ENCODE measurements at regions not wholly inside any gene's neighbourhood (a gene's known extent, or its start where the extent isn't known, plus 50 kb on each side); places are given as distances from the start of the nearest gene placed in this dataset.
"Not testable (repeated sequence)": the region's sequence is repeated elsewhere in the genome, so short reads cannot be mapped to it uniquely, and the experiment has no call there.

GRCh38 chr13:112161521-112162301 is 94.8 kb downstream of the SOX1 start:
- Histone ChIP-seq H3K79me2 (ENCODE audit: control insufficient read depth, insufficient read depth, low read length) (no peaks in the 10 kb centered on the region), H3K27me3 (ENCODE audit: control insufficient read depth in 2 of 2, insufficient read depth in 2 of 2, low read length in 2 of 2) (no peaks in the 10 kb centered on the region), H3K27ac (ENCODE audit: insufficient read depth, low read depth, low read length) (no peak overlapping the region), H3K4me2 (ENCODE audit: insufficient read depth, low read length) (no peak overlapping the region), H3K9me3 (replicated peaks; ENCODE audit: control insufficient read depth, insufficient read depth, low read length) (peaks cover 6% of the 10 kb centered on the region), H4K20me1 (replicated peaks; ENCODE audit: control insufficient read depth, extremely low read depth, insufficient read depth, low read length) (no peaks in the 10 kb centered on the region), H3K4me3 (replicated peaks in 1 of 3; ENCODE audit: insufficient read depth in 1 of 3, low read depth in 1 of 3, low read length in 3 of 3) (no peak overlapping the region), H2AFZ (ENCODE audit: low read depth, low read length) (no peak overlapping the region), H3K9me1 (replicated peaks; ENCODE audit: control insufficient read depth, extremely low read depth, insufficient read depth, low read length) (no peaks in the 10 kb centered on the region), H3K36me3 (ENCODE audit: control insufficient read depth in 2 of 2, extremely low read depth in 1 of 2, insufficient read depth in 2 of 2, low read length in 2 of 2) (no peaks in the 10 kb centered on the region), H3K4me1 (ENCODE audit: control insufficient read depth, extremely low read depth, insufficient read depth, low read length) (no peaks in the 10 kb centered on the region), H3K9ac (replicated peaks; ENCODE audit: extremely low read depth, insufficient read depth, low read length) (no peak overlapping the region)
- no peak for DNase-seq (ENCODE audit: low read depth, low spot score)
- CTCF ChIA-PET = no interaction called here
- no peak for TF ChIP-seq CTCF (IDR thresholded peaks at IDR 0.05; ENCODE audit: extremely low read depth in 1 of 2, insufficient read depth in 1 of 2, low read depth in 1 of 2, low read length in 2 of 2)
- no peak for TF ChIP-seq FOS (IDR thresholded peaks at IDR 0.05; ENCODE audit: borderline replicate concordance, insufficient read depth, low read length)
- no peak for TF ChIP-seq MAX (IDR thresholded peaks at IDR 0.05; ENCODE audit: insufficient read depth, insufficient read length)
- TF ChIP-seq MYC (IDR thresholded peaks at IDR 0.05; ENCODE audit: low read depth, low read length) = no peak
- no peak for TF ChIP-seq POLR2AphosphoS5 (IDR thresholded peaks at IDR 0.05; ENCODE audit: insufficient read depth, low read depth, low read length)
- no peak for TF ChIP-seq EZH2 (IDR thresholded peaks at IDR 0.05; ENCODE audit: borderline replicate concordance, low read depth, low read length, severe bottlenecking)
- no peak for TF ChIP-seq JUN (IDR thresholded peaks at IDR 0.05; ENCODE audit: borderline replicate concordance, insufficient read depth, insufficient read length, low read depth)
- TF ChIP-seq GATA2 (IDR thresholded peaks at IDR 0.05; ENCODE audit: insufficient read depth, insufficient read length, low read depth, low read length) = no peak
- TF ChIP-seq POLR2A (IDR thresholded peaks at IDR 0.05; ENCODE audit: low read depth, low read length) = no peak
- dilution Hi-C loops (cut with MboI; ENCODE audit: extremely low pct_ligation_motif_present, low sequenced_read_pairs) (no loop called here), intact Hi-C loops (cut with micrococcal nuclease) (no loop called here)
- FAIRE-seq = no peak
- POLR2A ChIA-PET = no interaction called here
- BruUV-seq (replicated peaks) = no TSS peak

GRCh38 chr13:112163691-112164660 is 97.0 kb downstream of the SOX1 start:
- H3K79me2 ChIP-seq (ENCODE audit: control insufficient read depth, insufficient read depth, low read length); DNase-seq (ENCODE audit: low read depth, low spot score); H3K27me3 ChIP-seq (ENCODE audit: control insufficient read depth in 2 of 2, insufficient read depth in 2 of 2, low read length in 2 of 2); H3K9me1 ChIP-seq (replicated peaks; ENCODE audit: control insufficient read depth, extremely low read depth, insufficient read depth, low read length); H3K36me3 ChIP-seq (ENCODE audit: control insufficient read depth in 2 of 2, extremely low read depth in 1 of 2, insufficient read depth in 2 of 2, low read length in 2 of 2); intact Hi-C loops (cut with micrococcal nuclease); H4K20me1 ChIP-seq (replicated peaks; ENCODE audit: control insufficient read depth, extremely low read depth, insufficient read depth, low read length); H3K27ac ChIP-seq (ENCODE audit: insufficient read depth, low read depth, low read length); H2AFZ ChIP-seq (ENCODE audit: low read depth, low read length); CTCF ChIA-PET; H3K9me3 ChIP-seq (replicated peaks; ENCODE audit: control insufficient read depth, insufficient read depth, low read length); dilution Hi-C loops (cut with MboI; ENCODE audit: extremely low pct_ligation_motif_present, low sequenced_read_pairs); H3K4me3 ChIP-seq (replicated peaks in 1 of 3; ENCODE audit: insufficient read depth in 1 of 3, low read depth in 1 of 3, low read length in 3 of 3); FAIRE-seq; BruUV-seq (replicated peaks); POLR2A ChIA-PET; H3K9ac ChIP-seq (replicated peaks; ENCODE audit: extremely low read depth, insufficient read depth, low read length); H3K4me1 ChIP-seq (ENCODE audit: control insufficient read depth, extremely low read depth, insufficient read depth, low read length); H3K4me2 ChIP-seq (ENCODE audit: insufficient read depth, low read length): not testable (repeated sequence)
